ENCODE measurements at regions not wholly inside any gene's neighbourhood (a gene's known extent, or its start where the extent isn't known, plus 50 kb on each side); places are given as distances from the start of the nearest gene placed in this dataset.
"Not testable (repeated sequence)": the region's sequence is repeated elsewhere in the genome, so short reads cannot be mapped to it uniquely, and the experiment has no call there.

DNA sequence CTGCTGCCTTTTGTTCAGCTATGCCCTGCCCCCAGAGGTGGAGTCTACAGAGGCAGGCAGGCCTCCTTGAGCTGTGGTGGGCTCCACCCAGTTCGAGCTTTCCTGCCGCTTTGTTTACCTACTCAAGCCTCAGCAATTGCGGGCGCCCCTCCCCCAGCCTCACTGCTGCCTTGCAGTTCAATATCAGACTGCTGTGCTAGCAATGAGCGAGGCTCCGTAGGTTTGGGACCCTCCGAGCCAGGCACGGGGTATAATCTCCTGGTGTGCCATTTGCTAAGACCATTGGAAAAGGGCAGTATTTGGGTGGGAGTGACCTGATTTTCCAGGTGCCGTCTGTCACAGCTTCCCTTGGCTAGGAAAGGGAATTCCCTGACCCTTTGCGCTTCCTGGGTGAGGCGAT is 51.9 kb downstream of the DIPK2A start:
- not testable (repeated sequence) for DNase-seq

DNA sequence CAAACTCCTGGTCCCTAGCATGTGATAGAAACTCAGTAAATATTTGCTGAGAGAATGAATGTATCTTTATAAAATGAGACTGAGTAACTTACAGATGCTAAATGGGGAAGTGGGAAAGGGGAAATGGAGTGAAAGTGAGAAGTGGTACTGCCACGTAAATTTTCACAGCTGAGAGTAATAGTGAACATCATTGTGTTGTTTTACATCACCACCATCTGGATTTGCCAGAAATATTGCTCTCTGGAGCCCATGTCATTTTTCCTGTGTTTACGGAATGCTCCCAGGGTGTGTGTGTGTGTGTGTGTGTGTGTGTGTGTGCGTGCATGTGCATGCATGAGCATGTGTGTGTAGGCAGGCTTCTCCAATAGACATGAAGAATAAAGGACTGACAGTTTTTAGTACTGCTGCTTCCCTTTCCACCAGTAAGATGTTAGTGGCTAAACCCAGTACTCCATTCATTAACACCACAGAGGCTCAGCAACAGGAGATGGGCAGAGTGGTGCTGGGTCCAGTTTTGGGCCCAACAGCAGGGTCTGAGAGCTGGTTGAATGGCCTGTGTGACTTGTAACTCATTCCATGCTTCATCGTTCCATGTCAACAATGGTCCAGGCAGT is 57.3 kb downstream of the DIPK2A start:
- DNase-seq: no peak

DNA sequence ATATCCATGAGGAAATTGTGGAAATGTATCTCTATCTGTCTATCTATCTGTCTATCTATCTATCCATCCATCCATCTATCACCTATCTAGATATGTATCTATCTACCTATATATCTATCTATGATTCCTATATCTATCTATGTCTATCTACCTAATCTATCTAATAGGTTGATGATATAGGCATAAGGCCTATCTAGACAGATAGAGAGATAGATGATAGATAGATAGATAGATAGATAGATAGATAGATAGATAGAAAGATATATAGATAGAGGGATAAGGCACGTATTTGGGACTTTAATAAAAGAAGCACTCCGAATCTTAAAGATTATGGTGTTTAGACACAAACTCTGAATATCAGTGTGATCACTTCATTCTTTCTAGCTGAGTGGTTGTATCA is 58.1 kb downstream of the DIPK2A start:
- no peak for DNase-seq

DNA sequence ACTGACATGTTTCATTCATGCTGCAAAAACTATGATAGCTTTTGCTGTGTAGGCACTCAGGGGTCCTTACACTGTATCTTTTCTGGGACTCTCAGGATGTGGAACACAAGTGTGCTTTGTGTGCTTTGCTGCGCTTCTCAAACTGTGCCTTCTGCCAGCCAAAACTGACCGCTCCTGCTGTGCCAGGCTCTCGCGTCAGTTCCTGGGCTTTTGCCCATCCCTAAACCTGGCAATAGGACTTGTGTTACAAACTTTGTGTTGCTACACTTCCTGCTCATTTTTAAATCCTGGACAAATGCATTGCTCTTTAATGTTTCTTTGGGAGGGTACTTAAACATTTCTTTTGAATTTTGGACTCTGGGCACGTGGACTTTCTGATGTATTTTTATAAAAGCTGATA is 60.3 kb downstream of the DIPK2A start:
- no peak for DNase-seq

DNA sequence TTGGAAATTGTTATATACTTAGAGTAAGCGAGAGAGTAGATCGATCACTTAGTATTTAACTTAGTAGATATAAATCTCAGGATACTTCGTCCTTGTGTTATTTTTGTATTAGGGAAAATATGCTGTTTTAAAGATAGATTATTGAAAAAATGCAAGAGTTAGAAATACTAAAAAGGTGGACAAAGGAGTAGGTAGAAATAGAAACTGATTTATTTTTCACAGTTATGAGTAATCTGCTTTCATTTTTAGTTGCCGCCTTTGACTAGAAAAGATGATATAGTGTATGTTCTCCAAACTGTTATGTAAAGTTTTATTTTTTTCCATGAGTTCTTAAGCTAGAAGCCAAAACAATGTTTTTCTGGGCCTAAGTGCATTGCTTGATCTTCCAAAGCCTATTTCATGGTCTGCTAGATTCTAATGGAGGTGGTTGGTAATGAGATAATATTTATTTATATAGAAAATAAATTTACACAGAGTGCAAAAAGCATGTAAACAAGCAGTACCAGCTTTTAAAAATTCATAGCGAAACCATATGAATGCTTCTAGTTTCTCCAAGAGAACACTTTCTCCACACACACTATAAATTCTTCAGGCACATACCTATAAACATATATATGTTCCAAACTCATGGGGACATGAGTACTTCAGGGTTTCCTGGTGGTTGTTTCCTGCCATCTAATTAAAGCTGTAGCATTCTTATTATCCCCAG is 61.1 kb downstream of the DIPK2A start:
- no peak for DNase-seq

DNA sequence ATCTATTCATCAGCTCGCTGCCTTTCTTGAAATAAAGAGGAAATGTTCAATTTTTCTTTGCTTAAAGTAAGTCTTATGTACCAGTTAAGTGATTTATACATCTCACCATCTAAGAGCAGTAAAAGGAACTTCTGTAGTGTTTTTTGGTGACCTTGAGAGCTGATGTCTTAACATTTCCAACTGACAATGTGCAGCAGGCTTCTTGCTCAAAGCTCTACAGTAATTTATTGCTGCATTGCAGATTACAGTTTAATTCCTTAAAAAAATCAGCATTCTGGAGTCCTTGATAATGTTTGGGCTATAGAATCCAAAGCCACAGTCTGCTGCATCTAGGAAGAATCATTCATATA is 61.6 kb downstream of the DIPK2A start:
- no peak for DNase-seq

DNA sequence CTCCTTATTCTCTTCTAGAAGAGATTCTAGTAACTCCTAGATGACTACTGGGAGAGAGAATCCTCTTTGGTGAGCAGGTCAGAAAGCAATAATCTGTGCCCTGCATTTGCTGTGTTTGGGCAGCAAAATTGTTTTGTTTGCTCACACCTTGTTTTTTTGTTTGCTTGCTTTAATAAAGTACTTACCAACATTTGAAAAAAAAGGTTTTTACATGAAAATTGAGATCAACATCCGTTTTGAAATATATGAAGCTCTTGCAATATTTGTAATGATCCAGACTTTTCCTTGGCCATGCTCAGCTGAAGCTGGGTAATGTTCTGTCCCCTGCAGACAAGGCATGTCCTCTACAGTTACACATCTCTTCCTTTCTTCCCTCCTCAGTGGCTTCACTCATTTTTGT is 62.2 kb downstream of the DIPK2A start:
- no peak for DNase-seq

DNA sequence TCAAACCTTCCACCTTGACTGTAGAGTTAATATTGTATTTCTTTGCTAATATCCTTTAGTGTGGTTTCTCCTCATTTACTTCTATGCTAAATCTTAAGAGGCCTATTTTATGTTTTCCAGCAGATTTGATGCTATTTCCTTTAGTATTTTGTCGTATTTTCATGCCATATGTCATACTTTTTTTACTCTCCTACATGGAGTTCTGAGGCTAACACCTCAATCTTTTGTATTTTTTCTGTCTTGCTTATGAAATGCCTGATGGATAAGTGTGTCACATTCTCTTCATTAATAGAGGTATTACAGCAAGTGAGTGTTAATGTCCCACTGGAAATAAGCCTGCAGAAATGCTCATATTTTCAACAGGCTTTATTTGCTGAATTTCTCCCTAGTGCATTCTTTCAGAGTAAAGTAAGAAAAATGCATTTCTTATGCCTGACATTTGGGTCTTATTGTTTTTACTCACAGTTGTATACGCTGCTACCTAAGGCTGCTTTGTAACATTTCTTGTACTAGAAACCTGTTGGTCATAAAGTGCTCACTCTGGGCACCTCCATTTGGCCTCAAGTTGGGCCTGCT is 63.2 kb downstream of the DIPK2A start:
- DNase-seq: no peak

DNA sequence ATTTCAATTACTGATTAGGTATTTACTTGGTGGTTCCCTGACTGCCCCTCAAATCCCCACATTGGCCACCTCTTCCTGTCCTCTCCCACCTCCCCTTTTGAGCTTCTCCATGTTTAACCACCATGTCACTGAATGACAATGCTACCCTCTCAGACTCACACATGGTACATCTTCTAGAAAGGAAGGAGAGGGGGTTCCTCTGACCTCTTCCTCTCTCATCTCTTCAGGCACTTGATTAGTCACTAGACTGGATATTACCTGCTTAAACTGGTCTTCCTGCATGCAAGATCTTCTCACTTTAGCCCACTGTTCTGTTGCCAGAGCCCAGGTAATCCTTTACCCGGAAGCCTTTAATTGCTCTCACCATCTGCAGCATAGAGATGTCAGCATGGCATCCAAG is 64.9 kb downstream of the DIPK2A start:
- no peak for DNase-seq

DNA sequence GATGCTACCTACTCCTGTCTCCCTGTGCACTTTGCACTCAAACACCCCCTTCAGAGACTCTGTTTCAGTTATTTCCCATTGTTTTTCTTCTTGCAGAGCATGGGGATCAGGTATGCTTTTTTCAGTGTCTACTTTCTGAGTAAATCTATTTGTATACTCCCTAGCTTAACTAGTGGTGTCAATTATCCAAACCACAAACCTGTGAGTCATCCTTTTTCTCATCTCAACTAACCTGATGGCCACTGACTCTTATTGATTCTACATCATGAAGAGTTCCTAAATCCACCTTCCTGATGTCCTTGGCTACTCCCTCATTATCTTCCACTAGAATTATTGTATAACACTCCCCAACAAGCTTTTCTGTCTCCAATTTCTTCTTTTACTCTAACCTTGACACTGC is 68.0 kb downstream of the DIPK2A start:
- DNase-seq: no peak

DNA sequence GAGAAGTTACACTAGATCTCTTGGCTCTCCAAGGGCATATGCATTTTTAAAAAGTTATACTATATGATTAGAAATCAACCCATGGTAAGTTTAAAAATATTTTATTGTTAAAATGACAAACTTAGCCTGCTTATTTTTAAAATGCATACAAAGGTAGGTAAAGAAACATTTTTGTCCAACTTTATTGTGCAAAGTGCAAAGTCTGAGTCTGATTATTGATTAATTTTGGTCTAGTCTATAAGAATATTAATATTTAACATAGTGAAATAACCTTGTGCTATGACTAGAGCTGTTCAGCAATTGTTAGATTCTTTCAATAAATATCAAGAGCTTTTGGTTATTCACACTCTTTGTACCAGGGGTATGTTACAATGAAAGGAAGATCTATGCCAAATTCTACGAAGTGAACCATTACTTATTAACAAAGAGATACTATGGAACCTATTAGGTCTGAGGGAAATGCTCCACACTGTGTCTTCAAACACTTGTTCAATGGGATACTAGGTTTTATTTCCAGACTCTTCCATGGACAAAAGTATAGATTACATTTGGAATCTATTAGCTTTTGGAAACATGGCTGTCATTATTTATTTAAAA is 70.4 kb downstream of the DIPK2A start:
- DNase-seq: no peak

DNA sequence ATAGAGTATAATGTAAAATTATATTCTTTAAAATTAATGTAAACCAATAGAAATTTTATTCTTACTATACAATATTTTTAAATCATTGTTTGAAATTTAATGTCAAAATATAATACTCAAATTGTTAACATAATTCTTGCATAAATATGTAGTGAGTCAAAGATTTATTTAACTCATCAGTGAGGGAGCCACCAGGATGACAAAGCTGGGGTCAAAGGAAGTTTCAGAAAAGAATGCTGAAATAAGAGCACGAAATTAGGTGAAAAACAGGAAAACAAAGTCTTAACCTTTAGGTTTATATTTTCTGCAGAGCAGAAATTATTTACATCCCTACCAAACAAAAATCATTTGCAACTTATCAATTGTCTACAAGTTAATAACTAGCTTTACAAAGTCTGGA is 74.1 kb downstream of the DIPK2A start:
- no peak for DNase-seq

DNA sequence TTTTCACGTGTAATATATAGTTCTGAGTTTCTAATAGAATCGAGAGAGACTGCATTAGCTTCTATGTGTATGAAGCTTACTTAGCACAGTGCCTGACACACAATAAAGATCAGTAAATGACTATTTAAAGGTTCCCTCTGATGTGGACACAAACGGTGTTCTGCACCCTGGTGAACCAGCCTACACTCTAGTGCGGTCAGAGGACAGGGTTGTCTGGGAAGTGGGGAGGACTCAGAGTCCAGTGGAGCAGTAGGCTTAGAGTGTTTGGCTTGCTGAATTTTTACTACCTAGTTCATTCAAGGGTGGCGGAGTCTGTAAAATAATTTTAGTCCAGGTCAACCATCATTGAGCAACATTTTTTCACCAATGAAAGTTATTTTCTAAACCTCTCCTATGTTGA is 77.8 kb downstream of the DIPK2A start:
- DNase-seq: no peak

DNA sequence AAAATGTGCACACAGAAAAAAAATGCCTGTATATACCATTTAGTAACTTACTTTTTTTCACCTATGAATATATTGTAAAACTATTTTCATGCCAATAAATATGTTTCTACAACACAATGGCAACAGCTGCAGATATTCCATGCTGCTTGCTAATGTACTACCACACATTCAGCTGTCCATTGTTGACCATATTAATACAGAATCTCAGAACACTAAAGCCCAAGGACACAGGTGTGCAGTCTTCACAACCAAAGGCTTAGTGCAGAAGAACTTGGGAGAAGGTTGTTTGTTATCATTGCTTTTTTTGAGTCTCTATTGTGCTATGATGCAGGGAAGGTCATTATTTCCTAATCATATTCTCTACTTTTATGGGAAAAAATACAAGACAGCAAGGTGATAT is 79.6 kb downstream of the DIPK2A start:
- DNase-seq: no peak

DNA sequence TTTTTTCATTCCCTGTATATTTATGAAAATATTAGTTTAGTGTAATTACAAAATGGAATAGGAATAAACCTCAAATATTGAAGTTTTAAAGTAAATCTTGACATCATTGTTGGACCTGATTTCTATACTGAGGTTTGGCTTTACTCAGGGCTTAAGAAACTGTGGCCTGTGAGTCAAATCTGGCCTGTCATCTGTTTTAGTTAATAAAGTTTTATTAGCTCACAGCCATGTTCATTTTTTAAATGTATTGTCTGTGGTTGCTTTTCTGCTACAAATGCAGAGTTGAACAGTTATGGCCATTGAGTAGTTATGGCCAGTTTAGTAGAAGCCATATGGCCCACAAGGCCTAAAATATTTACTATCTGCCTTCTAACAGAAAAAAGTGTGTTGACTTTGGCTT is 80.7 kb downstream of the DIPK2A start:
- DNase-seq: no peak

DNA sequence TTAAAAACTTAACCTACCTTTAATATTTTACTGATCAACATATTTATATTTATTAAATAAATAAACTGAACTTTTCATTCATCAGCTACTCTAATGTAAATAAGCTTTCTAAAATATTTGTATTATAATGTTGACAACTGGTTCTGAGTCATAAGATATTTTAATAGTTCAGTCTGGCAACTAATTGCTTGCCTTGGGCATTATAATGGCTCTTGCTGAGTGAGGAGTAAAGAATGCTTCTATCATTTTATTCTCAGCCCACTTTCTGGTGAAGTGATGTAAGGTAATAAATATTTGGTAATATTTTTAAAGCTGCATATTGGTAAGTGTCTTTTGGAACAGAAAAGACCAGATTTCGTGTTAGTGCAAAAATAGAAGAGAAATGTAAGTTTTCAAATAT is 81.5 kb downstream of the DIPK2A start:
- DNase-seq: no peak

DNA sequence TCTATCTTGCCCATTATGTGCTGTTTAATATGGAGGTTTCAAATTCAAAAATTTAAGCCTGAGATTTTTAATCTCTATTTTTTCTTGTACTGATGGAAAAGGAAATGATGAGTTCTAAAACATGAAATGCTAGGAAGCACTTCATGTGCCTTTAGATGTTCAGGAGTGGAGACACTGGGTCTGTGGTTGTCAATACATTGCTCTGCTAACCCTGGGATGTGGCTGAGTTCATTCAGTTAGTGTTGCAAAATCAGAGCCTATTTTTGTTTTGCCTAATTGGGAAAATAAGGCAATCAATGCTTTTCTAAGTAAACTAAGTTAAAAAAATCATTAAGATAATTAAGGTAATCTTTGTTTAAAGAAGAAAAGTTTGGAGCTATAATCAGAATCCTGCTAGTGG is 83.1 kb downstream of the DIPK2A start:
- DNase-seq: no peak

DNA sequence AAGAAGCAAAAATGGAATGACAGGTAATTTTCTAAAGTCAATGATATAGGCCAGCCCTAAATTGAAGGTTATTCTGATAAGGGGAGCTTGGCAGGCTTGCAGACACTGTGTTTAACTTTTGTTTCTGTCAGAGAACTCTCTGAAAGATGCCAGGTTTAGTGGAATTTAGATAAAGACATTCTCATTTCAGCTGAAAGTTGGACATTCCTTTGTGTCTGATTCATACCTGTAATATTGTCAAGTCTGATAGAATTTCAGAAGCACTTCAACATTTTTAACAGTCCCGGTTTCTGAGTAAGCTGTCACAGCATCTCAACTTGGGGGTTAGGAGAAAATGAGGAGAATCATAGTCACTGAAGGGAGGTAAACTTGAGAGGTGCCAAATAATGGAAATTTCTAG is 84.0 kb downstream of the DIPK2A start:
- DNase-seq: no peak

DNA sequence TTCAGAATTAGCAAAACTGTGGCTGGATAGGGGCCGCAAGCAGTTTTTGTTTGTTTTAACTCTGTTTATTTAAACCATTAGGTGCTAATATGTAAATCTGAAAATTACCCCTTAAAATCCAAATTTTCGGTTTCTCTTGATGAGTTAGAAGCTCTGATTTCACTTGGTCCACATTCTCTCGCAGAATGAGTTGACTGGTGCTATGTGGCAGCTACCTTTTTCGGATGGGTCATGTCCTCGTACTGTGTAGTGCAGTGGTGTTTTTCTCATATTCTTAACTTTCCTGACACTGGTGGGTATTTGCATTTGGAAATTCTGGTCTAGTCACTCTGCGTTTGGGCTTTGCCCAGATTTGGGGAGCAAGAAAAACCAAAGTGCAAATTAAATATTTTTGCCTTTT is 87.1 kb downstream of the DIPK2A start:
- no peak for DNase-seq

DNA sequence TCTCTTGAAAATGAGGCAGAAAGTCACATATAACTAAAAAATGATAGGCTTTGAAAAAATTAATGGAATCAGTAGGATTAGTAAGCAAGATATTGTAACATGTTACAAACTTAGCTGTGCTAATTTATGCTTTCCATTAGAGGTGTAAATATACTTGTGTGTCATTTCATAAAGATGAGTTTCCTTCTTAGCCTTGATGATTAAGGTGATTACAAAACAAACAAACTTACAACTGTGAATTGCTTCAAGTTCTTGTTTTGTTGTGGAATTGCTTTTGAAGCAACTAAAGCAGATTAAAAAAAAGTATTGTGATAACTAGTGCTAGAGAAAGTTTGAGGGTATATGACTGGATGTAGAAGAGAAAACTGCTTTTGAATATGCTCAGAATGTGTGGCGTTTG is 87.9 kb downstream of the DIPK2A start:
- DNase-seq: no peak

DNA sequence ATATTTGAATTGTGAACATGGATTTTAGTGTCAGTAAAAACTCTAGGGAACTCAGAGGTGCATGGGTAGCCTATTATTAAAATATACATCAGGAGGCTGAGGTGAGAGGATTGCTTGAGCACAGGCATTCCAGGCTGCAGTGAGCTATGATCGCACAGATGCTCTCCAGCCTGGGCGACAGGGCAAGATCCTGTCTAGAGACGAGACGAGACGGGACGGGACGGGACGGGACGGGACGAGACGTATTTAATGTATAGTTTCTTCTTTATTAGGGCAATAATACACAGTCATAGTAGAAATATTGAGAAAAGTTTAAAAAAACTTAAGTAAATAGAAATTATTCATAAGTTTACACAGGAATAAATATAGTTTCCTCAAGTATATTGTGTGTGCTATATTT is 89.3 kb downstream of the DIPK2A start:
- no peak for DNase-seq

DNA sequence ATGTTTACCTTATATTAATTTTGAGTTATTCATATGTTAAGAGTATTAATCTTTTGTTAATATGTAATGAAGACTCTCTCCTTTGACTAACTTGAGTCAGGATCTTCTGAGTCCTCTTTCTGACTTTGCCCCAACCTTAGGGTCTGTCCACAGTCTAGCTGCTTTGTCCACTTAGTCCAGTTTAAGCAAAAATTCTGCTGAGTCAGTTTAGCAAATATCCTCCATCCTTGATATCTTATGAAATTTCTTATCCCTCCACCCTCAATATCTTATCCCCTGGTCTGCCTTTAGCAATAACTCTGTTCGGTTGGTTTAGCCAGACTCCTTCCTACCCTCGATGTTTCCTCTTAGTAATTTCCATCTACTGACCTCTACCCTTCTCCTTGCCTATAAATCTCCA is 91.7 kb downstream of the DIPK2A start:
- DNase-seq: no peak

DNA sequence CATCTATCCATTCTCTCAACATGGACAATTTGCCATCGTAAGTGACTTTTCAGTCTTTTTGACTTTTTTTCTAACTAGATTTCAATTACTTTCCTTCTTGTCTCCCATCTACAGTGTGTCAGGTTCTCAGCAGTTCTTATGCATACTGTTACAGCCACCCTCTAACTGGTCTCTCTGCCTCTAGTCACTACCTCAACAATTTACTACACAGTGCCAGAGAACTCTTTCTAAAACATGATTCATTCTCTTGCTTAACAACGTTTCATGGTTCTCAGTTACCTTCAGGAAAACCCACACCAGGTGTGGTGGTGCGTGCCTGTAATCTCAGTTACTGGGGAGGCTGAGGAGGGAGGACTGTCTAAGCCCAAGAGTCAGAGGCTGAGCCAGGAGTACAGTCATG is 95.4 kb downstream of the DIPK2A start:
- no peak for DNase-seq

DNA sequence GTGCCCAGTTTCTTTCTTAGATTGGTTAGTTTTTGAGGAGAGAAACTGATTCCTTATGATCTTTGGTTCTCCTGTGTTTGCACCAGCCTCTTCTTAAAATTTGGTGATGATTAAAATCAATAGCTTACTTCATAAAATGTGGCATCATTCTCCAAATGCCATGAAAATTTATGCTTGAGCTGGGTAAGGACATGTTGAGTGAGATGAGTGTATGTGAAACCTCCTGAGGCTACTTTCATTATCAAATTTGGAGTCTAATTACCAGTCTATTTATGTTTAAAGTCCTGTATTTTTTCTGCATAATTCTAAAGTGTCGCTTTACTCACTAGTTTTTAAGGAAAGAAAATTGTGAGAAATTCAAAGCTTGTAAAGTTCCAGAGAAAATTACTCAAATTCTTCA is 102.1 kb downstream of the DIPK2A start:
- no peak for DNase-seq

DNA sequence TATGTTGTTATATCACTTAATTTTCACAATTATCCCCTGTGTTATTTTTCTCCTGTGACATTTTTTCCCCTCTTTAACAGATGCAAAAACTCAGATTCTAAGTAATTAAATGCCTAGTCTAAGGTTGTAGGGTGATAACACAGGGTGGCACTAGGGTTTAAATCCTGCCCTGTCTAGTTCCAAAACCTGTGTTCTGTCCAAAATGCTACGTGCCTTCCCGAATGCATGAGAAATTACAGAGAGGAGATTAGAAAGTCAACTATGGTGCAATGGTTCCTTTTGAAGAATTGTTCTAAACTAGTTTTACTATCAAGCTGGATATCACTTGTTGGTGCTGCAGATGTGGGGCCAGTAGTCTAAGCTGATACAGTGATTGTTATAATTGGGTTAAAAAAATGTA is 108.0 kb downstream of the DIPK2A start:
- no peak for DNase-seq

All from activated gamma-delta T cell (primary cell).